Kasumi-1 (cell line): ENCODE measurements at regions not wholly inside any gene's neighbourhood (a gene's known extent, or its start where the extent isn't known, plus 50 kb on each side); places are given as distances from the start of the nearest gene placed in this dataset.
A peak's percentile ranks its signal among the peaks of the same experiment; 100 is the strongest.
"Not testable (repeated sequence)": the region's sequence is repeated elsewhere in the genome, so short reads cannot be mapped to it uniquely, and the experiment has no call there.

Experiments
- DNase-seq, 2 experiments: peaks; one replicate each; lab custom pipeline; 2025; lab: John Stamatoyannopoulos, UW

DNA sequence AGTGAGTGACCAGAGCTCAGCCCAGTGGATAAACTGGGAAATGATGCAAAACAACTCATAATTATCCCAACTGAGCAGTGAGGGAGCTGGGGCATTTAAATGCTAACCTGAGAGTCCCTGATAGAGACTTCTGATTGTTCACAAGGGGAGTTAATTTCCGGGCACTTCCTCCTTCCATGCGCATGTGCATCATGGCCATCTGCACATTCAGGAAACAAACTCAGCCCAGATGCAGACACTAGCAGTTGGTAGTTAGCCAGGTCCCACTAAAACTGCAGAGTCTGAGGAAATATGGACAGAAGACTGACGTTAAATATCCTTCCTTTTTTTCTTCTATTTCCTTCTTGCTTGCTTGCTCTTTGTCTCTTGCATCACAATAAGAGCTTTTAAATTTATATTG lies 852.1 kb upstream of the LRRC4C start:
- peak; percentile 79 to 88 for DNase-seq

DNA sequence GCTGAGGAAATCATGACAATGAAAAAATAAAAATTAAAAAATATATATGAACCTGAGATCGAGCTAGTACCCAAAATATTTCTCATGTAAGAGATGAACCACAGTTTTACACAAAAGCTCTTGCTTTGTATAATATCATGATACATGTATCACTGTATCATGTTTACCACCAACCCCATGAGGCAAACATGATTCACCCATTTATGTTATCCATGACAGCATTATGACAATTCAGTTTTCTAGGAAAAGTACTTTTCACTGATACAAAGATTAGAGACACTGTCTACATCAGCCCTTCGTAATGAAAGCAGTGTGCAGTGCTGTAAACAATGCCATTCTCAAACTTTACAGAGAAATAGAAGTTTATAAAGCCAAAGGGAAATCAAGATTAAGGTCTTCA lies 852.5 kb upstream of the LRRC4C start:
- DNase-seq: no peak

GRCh38 chr11:42315267-42315666 lies 855.8 kb upstream of the LRRC4C start:
- no peak for DNase-seq

GRCh38 chr11:42315846-42316245 lies 856.4 kb upstream of the LRRC4C start:
- no peak for DNase-seq

GRCh38 chr11:42319921-42320320 lies 860.5 kb upstream of the LRRC4C start:
- DNase-seq: no peak

DNA sequence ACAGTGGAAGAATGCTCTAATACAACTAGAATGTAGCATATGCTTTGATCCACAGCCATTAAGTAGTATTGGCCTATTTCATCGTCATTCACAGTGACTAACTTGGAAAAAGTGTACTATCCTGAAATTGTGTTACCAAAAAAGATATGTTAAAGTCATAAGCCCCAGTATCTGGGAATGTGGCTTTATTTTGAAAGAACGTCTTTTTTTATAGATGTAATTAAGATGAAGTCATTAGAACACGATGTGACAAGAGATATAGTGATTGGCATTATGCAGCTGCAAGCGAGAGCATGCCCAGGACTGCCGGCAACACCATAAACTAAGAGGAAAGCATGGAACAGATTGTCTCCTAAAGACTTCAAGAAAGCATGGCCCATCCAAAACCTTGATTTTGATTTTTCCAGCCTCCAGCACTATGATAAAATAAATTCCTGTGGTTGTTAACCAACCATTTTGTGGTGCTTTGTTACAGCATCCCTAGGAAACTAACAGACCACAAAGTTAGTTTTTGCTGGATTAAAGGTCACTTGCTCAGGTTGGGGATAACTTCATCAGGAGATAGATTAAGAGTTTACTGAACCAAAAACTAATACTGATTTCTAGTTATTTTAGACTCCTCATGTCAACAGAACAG lies 870.6 kb upstream of the LRRC4C start:
- no peak for DNase-seq

GRCh38 chr11:42337786-42338455 lies 878.5 kb upstream of the LRRC4C start:
- no peak for DNase-seq

GRCh38 chr11:42344204-42344792 lies 884.8 kb upstream of the LRRC4C start:
- DNase-seq: no peak

GRCh38 chr11:42345933-42346332 lies 886.5 kb upstream of the LRRC4C start:
- DNase-seq: no peak

DNA sequence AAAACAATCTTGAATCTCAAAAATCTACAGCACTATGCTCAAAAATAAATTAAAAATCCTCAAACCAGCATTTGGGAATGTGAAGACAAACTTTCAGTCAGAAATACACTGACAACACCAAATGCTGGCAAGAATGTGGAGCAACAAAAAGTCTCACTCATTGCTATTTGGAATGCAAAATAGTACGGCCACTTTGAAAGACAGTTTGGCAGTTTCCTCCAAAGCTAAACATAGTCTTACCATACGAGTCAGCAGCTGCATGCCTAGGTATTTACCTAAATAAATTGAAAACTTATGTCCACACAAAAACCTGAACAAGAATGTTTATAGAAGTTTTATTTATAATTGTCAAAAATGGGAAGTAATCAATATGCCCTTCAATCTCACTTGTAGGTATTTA lies 904.2 kb upstream of the LRRC4C start:
- no peak for DNase-seq

- no peak for DNase-seq
Observed at GRCh38 chr11:42390116-42390515, 921.7 kb upstream of the API5 start.

- DNase-seq: no peak
Observed at GRCh38 chr11:42397483-42397882, 914.3 kb upstream of the API5 start.

DNA sequence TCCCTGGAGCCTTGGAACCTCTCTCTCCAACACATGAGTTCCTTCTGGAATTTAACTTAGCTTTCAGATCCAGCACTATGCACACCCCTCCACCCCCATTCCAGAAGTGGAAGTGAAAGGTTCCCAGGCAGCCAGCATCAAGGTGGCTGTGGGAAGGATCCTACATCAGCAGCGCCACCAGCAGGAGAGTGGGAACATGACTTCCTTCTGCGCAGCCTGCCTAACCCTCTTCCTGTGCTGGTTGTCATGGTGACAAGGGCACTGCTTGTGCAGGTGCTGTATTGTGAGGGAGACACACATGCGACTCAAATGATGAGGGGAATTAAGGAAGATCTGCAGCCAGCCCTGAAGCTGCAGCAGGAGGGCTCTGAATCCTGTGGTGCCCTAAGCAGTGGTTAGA lies 904.5 kb upstream of the API5 start:
- DNase-seq: no peak

- DNase-seq: peak; percentile 69 to 83
Observed at GRCh38 chr11:42410251-42410955, 901.4 kb upstream of the API5 start.

DNA sequence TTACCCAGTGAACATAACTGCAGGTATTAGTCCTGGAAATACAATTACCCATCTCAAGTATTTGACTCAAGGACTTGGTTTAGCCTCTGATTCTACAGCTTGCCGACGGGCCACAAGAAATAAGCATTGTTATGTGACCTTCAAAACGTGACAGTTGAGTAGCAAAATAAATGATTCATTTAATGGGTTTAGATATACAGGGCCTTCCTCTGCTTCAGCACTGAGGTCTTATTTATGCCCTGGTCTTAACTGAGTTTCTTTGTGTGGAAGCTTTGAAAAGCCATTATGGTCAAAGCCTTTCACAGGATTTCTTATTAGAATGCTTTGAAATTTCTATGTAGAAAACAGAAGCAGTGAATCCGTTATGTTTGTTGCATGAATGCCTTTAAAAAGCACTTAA lies 899.2 kb upstream of the API5 start:
- no peak for DNase-seq

GRCh38 chr11:42417691-42418090 lies 894.1 kb upstream of the API5 start:
- DNase-seq: no peak

GRCh38 chr11:42422090-42422489 lies 889.7 kb upstream of the API5 start:
- DNase-seq: no peak

GRCh38 chr11:42434911-42435310 lies 876.9 kb upstream of the API5 start:
- DNase-seq: not testable (repeated sequence)

- DNase-seq: no peak
Observed at GRCh38 chr11:42444406-42444805, 867.4 kb upstream of the API5 start.

- DNase-seq: no peak
Observed at GRCh38 chr11:42462558-42463310, 849.1 kb upstream of the API5 start.

- DNase-seq: no peak
Observed at GRCh38 chr11:42465623-42466022, 846.2 kb upstream of the API5 start.

DNA sequence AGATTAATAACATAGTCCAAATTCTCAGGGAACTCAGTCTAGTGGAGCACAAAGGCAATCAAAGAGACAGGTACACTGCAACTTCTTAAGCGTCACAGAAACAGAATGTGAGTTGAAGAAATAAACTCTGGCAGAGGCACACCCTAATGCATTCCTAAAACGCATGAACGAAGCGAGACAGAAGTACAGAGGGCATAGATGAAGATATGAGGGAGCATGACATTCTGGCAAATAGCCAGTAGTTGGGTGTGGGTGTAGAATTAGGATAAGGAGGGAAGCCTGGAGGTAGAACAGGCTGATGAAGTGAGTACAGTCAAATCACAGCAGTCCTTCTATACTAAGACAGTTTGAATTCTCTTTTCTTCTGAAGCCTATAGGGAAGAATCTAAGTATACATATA lies 838.7 kb upstream of the API5 start:
- DNase-seq: no peak
